Stomach (tissue), 4 donors: ENCODE measurements at regions not wholly inside any gene's neighbourhood (a gene's known extent, or its start where the extent isn't known, plus 50 kb on each side); places are given as distances from the start of the nearest gene placed in this dataset.

Source experiments
- EP300 ChIP-seq: sonication (generic); formaldehyde crosslinking; IDR thresholded peaks from one replicate; pipeline ENCODE4 v1.6.1; 2017; ENCODE audit warnings: antibody characterized with exemption
- POLR2A ChIP-seq, 4 donors: fragments of 450-650 bp; IDR thresholded peaks; one replicate each; pipeline ENCODE4 v1.6.1; 2016; ENCODE audit warnings: antibody characterized with exemption in 4 of 4, control low read depth in 2 of 4, mild to moderate bottlenecking in 1 of 4, moderate library complexity in 1 of 4
- POLR2AphosphoS5 ChIP-seq, 3 donors: sonication (generic); formaldehyde crosslinking; IDR thresholded peaks; one replicate each; pipeline ENCODE4 v1.6.1; 2016; ENCODE audit warnings: antibody characterized with exemption in 3 of 3

- TF ChIP-seq EP300 (no peak), POLR2AphosphoS5 (IDR thresholded peaks at IDR 0.05) (no peak), POLR2A (IDR thresholded peaks at IDR 0.05) (no peak)
These were observed 948.8 kb upstream of the TENM3 start for GRCh38 chr4:181294421-181294820.
